Spleen (tissue), 11 donors: ENCODE measurements at regions not wholly inside any gene's neighbourhood (a gene's known extent, or its start where the extent isn't known, plus 50 kb on each side); places are given as distances from the start of the nearest gene placed in this dataset.

Experiments used
- DNase-seq: peaks from one replicate; pipeline ENCODE4 v3.0.0-alpha.2; 2020
- H3K27ac ChIP-seq, 8 donors: fragments of 200-600 bp; sonication (generic) in 7 of 8; 1 replicate in 4 of 8; 2 replicates in 4 of 8; pipeline versions ENCODE4 v1.5.0 to v1.8.0; 2016 to 2021; ENCODE audit warnings: inconsistent platforms in 4 of 8, mild to moderate bottlenecking in 4 of 8, moderate library complexity in 1 of 8
- H3K27me3 ChIP-seq, 7 donors: fragments of 200-600 bp; sonication (generic) in 6 of 7; replicated peaks in 1 of 7; 1 replicate in 4 of 7; 2 replicates in 3 of 7; pipeline versions ENCODE4 v1.5.0 to v1.8.0; 2016 to 2021; ENCODE audit warnings: inconsistent platforms in 3 of 7, mild to moderate bottlenecking in 1 of 7
- H3K36me3 ChIP-seq, 6 donors: fragments of 200-600 bp; sonication (generic) in 5 of 6; 1 replicate in 4 of 6; 2 replicates in 2 of 6; pipeline versions ENCODE4 v1.5.0 to v1.8.0; 2016 to 2021; ENCODE audit warnings: inconsistent platforms in 2 of 6
- H3K4me1 ChIP-seq, 6 donors: fragments of 200-600 bp; sonication (generic) in 5 of 6; 1 replicate in 3 of 6; 2 replicates in 3 of 6; pipeline versions ENCODE4 v1.5.0 to v1.8.0; 2016 to 2021; ENCODE audit warnings: inconsistent platforms in 3 of 6
- H3K4me3 ChIP-seq, 8 donors: fragments of 200-600 bp; sonication (generic) in 7 of 8; 1 replicate in 4 of 8; 2 replicates in 4 of 8; pipeline versions ENCODE4 v1.5.0 to v1.8.0; 2016 to 2021; ENCODE audit warnings: inconsistent platforms in 4 of 8, mild to moderate bottlenecking in 4 of 8, moderate library complexity in 2 of 8
- H3K9me3 ChIP-seq, 8 donors: fragments of 200-600 bp; sonication (generic) in 7 of 8; 1 replicate in 4 of 8; 2 replicates in 4 of 8; pipeline versions ENCODE4 v1.5.0 to v1.8.0; 2016 to 2021; ENCODE audit warnings: inconsistent platforms in 4 of 8
- POLR2A ChIP-seq, 3 donors: fragments of 450-650 bp; IDR thresholded peaks; one replicate each; pipeline ENCODE4 v1.5.1; 2017; ENCODE audit warnings: antibody characterized with exemption in 3 of 3, mild to moderate bottlenecking in 1 of 3
- POLR2AphosphoS5 ChIP-seq, 3 donors: sonication (generic); formaldehyde crosslinking; IDR thresholded peaks; one replicate each; pipeline ENCODE4 v1.5.1; 2017; ENCODE audit warnings: antibody characterized with exemption in 3 of 3
- WGBS, 5 donors: extraction: QIAGEN DNeasy Blood & Tissue Kit in 3 of 5; methylation state at CpG; one replicate each; pipeline versions ENCODE4 v1.1.5 to v1.1.7; 2013 to 2018; 5-methylcytosine and 5-hydroxymethylcytosine counted together
- intact Hi-C: fragments of 100-400 bp; cut with DNase I; formaldehyde crosslinking; loops from one replicate; pipeline ENCODE4 v1.15.0; 2023; ENCODE audit warnings: low total_unique reads
- TF ChIP-seq, protein P1 (sequence below), 11 experiments: fragments of 200-600 bp in 7 of 11; fragments of 450-650 bp in 4 of 11; sonication (generic) in 4 of 11; IDR thresholded peaks in 8 of 11; conservative IDR thresholded peaks in 3 of 11; 1 replicate in 7 of 11; 2 replicates in 4 of 11; pipeline versions ENCODE4 v1.4.0 to v1.8.0; 2016 to 2021; ENCODE audit warnings: antibody characterized with exemption in 11 of 11, inconsistent platforms in 4 of 11, mild to moderate bottlenecking in 1 of 11
- donor health status: healthy with polysubstance abuse.
- donor health status: DM: no; HTN: no; CAD: no; lungs with moderate emphysema.
- donor health status: DM: no; HTN: no; CAD: no.
- donor health status: Bipolar disorder and iron deficiency.
- donor health status: healthy.
- donor health status: DM: no; HTN: no; CAD: no.
- donor health status: DM: yes; HTN: yes; CAD: no.

DNA sequence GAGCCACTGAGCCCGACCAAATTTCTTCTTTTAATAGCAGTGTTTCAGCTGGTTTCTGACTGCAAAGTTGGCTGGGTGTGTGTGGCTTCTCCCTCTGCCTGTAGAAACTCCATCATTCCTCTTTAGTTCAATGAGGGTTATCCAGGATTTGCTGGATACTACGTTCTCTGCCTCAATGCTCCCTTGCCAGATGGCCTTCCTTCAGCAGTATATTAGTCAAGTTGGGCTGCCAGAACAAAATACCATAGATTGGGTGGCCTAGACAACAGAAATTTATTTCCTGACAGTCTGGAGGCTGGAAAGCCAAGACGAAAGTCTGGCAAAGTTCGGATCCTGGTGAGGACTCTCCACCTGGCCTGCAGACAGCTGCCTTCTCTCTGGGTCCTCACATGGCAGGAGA, 103.7 kb downstream of the NOG start:
- H3K9me3 ChIP-seq: no peaks in the 10 kb centered on the region
- 75 to 87% (median 85%) methylated on average over 4 of the region's 4 CpGs for WGBS, 5 donors
- H3K4me3 ChIP-seq: no peak overlapping the region
- intact Hi-C loops: no loop called here
- no peaks in the 10 kb centered on the region for H3K27me3 ChIP-seq
- H3K36me3 ChIP-seq: no peaks in the 10 kb centered on the region
- peaks cover 0 to 16% (median 5%) of the 10 kb centered on the region in 6 donors for H3K4me1 ChIP-seq
- no peak overlapping the region for H3K27ac ChIP-seq
- DNase-seq: no peak
- TF ChIP-seq POLR2A (IDR thresholded peaks at IDR 0.05): no peak
- no peak for TF ChIP-seq POLR2AphosphoS5 (IDR thresholded peaks at IDR 0.05)
- TF ChIP-seq, protein P1, sequence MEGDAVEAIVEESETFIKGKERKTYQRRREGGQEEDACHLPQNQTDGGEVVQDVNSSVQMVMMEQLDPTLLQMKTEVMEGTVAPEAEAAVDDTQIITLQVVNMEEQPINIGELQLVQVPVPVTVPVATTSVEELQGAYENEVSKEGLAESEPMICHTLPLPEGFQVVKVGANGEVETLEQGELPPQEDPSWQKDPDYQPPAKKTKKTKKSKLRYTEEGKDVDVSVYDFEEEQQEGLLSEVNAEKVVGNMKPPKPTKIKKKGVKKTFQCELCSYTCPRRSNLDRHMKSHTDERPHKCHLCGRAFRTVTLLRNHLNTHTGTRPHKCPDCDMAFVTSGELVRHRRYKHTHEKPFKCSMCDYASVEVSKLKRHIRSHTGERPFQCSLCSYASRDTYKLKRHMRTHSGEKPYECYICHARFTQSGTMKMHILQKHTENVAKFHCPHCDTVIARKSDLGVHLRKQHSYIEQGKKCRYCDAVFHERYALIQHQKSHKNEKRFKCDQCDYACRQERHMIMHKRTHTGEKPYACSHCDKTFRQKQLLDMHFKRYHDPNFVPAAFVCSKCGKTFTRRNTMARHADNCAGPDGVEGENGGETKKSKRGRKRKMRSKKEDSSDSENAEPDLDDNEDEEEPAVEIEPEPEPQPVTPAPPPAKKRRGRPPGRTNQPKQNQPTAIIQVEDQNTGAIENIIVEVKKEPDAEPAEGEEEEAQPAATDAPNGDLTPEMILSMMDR (IDR thresholded peaks at IDR 0.05 in 8 of 11, conservative IDR thresholded peaks at IDR 0.05 in 3 of 11): no peak

DNA sequence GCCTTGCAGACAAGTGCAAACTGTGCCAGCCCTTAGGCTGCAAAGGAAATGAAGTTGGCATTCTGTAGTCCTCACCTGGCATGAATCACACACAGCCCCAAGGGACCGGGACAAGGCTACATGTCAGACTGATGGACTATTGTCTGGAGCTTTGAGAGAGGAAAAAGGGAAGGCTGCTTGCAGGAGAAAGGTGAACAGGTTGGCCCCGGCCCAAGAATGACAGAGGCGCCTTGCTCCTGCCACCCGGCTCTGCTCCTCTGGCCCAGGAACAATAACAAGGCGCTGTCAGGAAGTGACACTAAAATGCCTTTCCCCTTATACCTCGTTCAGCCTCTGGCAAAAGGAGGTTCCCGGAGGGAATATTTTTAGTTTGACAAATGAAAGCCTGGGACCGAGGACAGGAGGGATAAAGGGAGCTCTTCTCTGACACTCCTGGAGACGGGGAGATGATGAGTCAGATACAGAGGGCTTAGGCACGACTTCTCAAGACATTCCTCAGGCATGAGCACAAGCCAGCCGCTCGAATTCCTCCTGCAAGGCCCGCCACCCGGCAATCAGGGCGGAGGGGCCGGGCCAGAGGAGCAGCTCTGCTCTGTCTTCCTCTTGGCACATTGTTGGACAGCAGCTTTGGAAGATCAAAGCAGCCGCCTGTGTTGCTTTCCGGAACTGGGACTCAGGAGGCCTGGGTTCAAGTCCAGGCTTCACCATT, 105.8 kb downstream of the NOG start:
- TF ChIP-seq POLR2A (IDR thresholded peaks at IDR 0.05): no peak
- no peak for TF ChIP-seq POLR2AphosphoS5 (IDR thresholded peaks at IDR 0.05)
- TF ChIP-seq, protein P1 (IDR thresholded peaks at IDR 0.05 in 8 of 11, conservative IDR thresholded peaks at IDR 0.05 in 3 of 11): no peak
- Histone ChIP-seq H3K9me3 (no peaks in the 10 kb centered on the region), H3K4me1 (peaks cover 0 to 16% (median 5%) of the 10 kb centered on the region in 6 donors), H3K36me3 (no peaks in the 10 kb centered on the region), H3K4me3 (no peak overlapping the region), H3K27me3 (peaks cover 0 to 10% (median 0%) of the 10 kb centered on the region in 7 donors), H3K27ac (no peak overlapping the region)
- intact Hi-C loops: no loop called here
- no peak for DNase-seq
- WGBS, 5 donors: 44 to 77% (median 66%) methylated on average over 16 to 18 of the region's 18 CpGs

DNA sequence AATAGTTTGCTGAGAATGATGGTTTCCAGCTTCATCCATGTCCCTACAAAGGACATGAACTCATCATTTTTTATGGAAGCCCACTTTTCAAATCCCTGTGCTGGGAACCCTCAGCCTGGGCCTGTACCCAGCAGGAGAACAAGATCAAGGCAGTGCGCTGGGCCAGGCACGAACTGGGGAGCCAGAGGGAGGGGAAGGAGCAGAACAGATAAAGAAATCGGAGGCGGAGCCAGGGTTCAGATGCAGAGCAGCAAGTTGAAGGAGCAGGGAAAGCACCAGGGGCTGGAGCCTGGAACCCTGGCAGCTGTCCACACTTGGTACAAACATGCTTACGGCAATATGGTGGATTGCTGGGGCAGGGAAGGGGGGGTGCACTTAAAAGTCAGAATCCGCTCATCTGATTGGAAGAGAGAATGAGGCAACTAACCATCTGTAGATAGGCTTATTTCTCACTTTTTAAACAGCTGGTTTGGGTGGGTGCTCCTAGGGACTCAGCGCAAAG, 107.5 kb downstream of the NOG start:
- 81 to 92% (median 89%) methylated on average over 7 of the region's 7 CpGs for WGBS, 5 donors
- DNase-seq: no peak
- TF ChIP-seq, protein P1 (IDR thresholded peaks at IDR 0.05 in 8 of 11, conservative IDR thresholded peaks at IDR 0.05 in 3 of 11): no peak
- TF ChIP-seq POLR2AphosphoS5 (IDR thresholded peaks at IDR 0.05): no peak
- no peak for TF ChIP-seq POLR2A (IDR thresholded peaks at IDR 0.05)

More for the DNA sequence above, 107.5 kb downstream of the NOG start:
- Histone ChIP-seq H3K9me3 (no peaks in the 10 kb centered on the region), H3K4me1 (peaks cover 0 to 16% (median 5%) of the 10 kb centered on the region in 6 donors), H3K27me3 (peaks cover 0 to 15% (median 0%) of the 10 kb centered on the region in 7 donors), H3K27ac (no peak overlapping the region), H3K36me3 (no peaks in the 10 kb centered on the region), H3K4me3 (no peak overlapping the region)
- intact Hi-C loops: no loop called here
